Hematopoietic multipotent progenitor cell treated with erythropoietin and hydrocortisone succinate and interleukin-3 and kit ligand, for 6 days (in vitro differentiated cells): ENCODE measurements at regions not wholly inside any gene's neighbourhood (a gene's known extent, or its start where the extent isn't known, plus 50 kb on each side); places are given as distances from the start of the nearest gene placed in this dataset.
"Not testable (repeated sequence)": the region's sequence is repeated elsewhere in the genome, so short reads cannot be mapped to it uniquely, and the experiment has no call there.

Experiments used
- DNase-seq: peaks from one replicate; pipeline ENCODE4 v3.0.0-alpha.2; 2015

DNA sequence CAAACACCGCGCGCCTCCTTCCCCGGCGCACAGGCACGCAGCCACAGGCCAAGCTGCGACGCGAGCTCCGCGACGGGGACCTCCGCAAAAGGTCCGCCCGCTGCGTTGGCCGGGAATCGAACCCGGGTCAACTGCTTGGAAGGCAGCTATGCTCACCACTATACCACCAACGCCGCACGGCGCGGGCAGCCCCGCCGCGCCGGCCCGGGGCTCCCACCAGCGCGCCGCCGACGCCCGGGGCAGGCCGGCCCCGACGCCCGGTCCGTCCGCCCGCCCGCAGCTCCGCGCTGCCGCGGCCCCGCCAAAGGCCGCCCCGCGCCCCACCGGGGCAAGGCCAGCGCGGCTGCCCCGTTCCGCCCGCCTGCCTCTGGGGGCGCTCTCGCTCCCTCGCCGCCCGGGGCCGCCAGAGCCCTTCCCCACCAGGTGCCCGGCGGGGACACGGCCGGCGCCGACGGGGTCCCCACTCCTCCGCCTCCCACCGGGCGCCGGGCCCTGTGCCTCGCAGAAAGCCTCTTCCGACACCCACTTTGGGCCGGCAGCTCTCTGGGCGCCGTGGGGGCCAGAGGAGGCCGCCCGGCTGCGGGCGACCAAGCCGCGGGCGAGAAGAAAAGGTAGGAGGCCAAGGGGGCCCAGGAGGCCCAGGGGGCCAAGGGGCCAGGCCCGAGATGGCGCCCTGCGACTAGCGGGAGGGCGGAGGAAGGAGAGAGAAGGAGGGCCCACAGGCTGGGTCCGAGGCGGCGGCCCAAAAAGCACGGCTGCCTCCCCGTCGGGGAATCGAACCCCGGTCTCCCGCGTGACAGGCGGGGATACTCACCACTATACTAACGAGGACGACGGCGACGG, 50.2 kb upstream of the FCGR2A start:
- DNase-seq = not testable (repeated sequence)

GRCh38 chr1:161453950-161454864, 51.0 kb upstream of the FCGR2A start:
- DNase-seq = not testable (repeated sequence)

GRCh38 chr1:161451698-161452348, 53.4 kb upstream of the FCGR2A start:
- DNase-seq = not testable (repeated sequence)

DNA sequence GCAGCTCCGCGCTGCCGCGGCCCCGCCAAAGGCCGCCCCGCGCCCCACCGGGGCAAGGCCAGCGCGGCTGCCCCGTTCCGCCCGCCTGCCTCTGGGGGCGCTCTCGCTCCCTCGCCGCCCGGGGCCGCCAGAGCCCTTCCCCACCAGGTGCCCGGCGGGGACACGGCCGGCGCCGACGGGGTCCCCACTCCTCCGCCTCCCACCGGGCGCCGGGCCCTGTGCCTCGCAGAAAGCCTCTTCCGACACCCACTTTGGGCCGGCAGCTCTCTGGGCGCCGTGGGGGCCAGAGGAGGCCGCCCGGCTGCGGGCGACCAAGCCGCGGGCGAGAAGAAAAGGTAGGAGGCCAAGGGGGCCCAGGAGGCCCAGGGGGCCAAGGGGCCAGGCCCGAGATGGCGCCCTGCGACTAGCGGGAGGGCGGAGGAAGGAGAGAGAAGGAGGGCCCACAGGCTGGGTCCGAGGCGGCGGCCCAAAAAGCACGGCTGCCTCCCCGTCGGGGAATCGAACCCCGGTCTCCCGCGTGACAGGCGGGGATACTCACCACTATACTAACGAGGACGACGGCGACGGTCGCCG, 57.4 kb upstream of the FCGR2A start:
- DNase-seq = not testable (repeated sequence)

DNA sequence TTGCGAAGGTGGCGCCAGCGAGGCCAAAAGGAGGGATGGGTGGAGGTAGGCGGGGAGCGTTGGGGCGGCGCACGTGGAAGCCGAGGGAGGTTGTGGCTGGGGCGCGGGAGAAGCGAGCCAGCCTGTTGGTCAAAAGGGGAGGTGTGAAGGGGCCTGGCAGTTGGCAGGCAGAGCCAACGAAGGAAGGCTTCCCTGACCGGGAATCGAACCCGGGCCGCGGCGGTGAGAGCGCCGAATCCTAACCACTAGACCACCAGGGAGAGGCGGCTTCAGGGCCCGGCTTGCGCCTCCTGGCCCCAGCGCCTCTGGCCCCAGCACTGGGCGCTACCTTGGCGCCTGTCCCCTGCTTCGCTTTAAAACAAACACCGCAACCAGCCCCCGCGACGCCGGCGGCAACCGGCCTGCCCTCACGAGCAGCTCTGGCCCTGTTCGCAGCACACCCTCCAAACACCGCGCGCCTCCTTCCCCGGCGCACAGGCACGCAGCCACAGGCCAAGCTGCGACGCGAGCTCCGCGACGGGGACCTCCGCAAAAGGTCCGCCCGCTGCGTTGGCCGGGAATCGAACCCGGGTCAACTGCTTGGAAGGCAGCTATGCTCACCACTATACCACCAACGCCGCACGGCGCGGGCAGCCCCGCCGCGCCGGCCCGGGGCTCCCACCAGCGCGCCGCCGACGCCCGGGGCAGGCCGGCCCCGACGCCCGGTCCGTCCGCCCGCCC, 58.1 kb upstream of the FCGR2A start:
- not testable (repeated sequence) for DNase-seq

GRCh38 chr1:161444725-161445124, 60.5 kb upstream of the FCGR2A start:
- not testable (repeated sequence) for DNase-seq

DNA sequence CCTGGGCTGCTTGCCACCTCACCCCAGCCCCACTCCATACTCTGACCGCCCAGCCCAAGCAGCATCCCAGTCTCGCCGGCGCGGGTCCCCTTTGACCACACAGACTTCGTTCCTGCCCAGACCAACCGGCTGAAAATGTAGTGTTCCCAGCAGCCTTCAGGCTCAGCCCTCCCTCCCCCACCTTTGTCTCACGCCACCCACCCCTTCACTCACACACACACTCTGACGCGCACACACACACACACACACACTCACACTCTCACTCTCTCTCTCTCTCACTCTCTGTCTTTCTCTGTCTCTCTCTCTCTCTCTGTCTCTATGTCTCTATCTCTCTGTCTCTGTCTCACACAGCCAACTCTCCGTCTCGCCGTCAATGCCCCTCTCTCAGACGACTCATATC, 61.0 kb upstream of the FCGR2A start:
- DNase-seq = not testable (repeated sequence)

DNA sequence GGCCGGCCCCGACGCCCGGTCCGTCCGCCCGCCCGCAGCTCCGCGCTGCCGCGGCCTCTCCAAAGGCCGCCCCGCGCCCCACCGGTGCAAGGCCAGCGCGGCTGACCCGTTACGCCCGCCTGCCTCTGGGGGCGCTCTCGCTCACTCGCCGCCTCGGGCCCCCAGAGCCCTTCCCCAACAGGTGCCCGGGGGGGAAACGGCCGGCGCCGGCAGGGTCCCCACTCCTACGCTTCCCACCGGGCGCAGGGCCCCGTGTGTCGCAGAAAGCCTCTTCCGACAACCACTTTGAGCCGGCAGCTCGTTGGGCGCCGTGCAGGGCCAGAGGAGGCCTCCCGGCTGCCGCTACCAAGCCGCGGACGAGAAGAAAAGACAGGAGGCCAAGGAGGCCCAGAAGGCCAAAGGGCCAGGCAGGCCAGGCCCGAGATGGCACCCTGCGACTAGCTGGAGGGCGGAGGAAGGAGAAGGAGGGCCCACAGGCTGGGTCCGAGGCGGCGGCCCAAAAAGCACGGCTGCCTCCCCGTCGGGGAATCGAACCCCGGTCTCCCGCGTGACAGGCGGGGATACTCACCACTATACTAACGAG, 64.9 kb upstream of the FCGR2A start:
- DNase-seq = peak; percentile 81

DNA sequence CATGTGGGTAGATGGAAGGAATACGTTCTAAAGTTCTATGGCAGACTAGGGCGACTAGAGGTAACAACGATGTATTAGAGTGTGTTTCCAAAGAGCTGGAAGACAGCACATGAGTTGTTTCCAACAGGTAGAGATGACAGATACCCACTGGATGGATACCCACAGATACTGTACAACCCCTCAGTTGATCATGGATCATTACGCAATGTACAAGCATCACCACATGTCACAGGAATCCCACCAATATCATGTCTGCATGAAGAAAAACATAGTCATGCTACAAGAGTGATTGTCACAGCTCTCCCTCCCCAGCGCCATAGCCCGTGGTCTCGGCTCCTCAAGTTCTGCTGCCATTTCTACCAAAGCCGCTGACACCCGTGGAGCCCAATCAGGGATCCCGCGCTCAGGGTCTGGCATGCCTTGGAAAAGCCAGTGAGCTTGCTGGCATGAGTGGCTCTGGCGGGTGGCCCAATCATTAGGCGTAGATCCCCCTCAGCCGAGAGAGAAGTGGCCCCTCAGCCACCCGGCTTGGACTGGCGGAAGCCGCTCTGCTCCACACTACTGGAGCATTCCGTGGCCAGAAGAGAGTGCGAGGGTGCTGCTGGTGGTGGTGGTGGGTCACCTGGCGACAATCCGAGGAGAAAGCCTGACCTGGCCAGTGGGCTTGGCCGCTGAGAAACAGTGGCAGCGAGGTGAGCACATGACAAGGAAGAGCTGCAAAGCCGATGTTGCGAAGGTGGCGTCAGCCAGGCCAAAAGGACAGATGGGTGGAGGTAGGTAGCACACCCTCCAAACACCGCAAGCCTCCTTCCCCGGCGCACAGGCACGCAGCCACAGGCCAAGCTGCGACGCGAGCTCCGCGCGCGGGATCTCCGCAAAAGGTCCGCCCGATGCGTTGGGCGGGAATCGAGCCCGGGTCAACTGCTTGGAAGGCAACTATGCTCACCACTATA, 65.7 kb upstream of the FCGR2A start:
- DNase-seq = peak; percentile 63

DNA sequence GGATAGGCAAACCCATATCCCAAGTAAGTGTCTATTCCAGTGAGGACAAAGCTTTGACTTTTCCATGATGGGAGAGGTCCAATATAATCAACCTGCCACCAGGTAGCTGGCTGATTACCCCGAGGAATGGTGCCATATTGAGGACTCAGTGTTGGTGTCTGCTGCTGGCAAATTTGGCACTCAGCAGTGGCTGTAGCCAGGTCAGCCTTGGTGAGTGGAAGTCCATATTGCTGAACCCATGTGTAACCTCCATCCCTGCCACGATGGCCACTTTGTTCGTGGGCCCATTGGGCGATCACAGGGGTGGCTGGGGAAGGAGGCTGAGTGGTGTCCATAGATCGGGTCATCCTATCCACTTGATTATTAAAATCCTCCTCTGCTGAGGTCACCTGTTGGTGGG, 65.5 kb upstream of the CFAP126 start:
- DNase-seq = not testable (repeated sequence)

GRCh38 chr1:161432091-161432490, 64.4 kb upstream of the CFAP126 start:
- DNase-seq = no peak

- DNase-seq = peak; percentile 75
Observed at GRCh38 chr1:161427733-161428516, 60.2 kb upstream of the CFAP126 start.

DNA sequence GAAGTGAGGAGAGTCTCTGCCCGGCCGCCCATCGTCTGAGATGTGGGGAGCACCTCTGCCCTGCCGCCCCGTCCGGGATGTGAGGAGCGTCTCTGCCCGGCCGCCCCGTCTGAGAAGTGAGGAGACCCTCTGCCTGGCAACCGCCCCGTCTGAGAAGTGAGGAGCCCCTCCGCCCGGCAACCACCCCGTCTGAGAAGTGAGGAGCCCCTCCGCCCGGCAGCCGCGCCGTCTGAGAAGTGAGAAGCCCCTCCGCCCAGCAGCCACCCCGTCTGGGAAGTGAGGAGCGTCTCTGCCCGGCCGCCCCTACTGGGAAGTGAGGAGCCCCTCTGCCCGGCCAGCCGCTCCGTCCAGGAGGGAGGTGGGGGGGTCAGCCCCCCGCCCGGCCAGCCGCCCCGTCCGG, 55.2 kb upstream of the CFAP126 start:
- DNase-seq = not testable (repeated sequence)

DNA sequence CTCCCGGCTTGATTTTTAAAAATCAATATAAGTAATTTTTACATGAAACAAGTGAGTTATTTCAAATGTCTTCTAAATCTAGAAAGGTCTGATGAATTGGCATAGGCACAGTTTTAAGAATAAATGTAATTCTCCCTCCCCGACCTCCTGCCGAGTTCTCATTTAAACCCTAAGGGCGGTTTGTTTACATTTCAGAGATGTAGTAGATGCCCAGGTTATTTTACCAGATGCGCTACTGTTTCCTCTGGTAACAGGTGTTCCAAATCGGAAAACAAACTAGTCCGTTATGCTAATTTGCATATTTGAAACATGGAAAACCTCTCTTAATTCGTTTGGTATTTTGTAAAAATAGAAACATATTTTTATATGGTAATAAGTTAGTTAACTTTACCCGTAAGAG, 53.8 kb upstream of the CFAP126 start:
- DNase-seq = no peak

- peak; percentile 37 for DNase-seq
Observed at GRCh38 chr1:161420763-161421455, 53.2 kb upstream of the CFAP126 start.

DNA sequence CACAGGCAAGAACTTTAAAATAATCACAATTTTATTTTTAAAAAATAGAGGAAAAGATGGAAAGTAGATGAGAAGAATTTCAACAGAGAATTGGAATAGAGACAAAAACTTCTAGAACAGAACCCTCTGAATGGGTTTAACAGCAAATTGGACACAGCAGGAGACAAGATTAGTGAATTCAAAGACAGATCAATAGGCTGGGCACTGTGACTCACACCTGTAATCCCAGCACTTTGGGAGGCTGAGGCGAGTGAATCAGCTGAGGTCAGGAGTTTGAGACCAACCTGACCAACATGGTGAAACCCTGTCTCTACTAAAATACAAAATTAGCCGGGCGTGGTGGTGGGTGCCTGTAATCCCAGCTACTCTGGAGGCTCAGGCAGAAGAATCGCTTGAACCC, 49.9 kb upstream of the CFAP126 start:
- not testable (repeated sequence) for DNase-seq
